T47D (cell line): ENCODE measurements at regions not wholly inside any gene's neighbourhood (a gene's known extent, or its start where the extent isn't known, plus 50 kb on each side); places are given as distances from the start of the nearest gene placed in this dataset.

Experiments
- DNase-seq, 2 experiments: peaks; one replicate each; pipeline versions ENCODE4 v3.0.0 to v3.0.0-alpha.2; 2011 to 2012; ENCODE audit warnings: low read depth in 1 of 2, low spot score in 1 of 2
- JUND ChIP-seq: IDR thresholded peaks from 2 replicates; pipeline ENCODE4 v1.6.1; 2012; ENCODE audit warnings: low read depth
- in situ Hi-C: cut with HindIII; loops from 2 replicates; pipeline ENCODE4 v1.10.0; 2016; ENCODE audit warnings: low sequenced_read_pairs, low pct_unique_long_range_greater_than_20kb

- no peak for DNase-seq
Observed at GRCh38 chr15:36334059-36334458, 245.4 kb upstream of the CDIN1 start.

DNA sequence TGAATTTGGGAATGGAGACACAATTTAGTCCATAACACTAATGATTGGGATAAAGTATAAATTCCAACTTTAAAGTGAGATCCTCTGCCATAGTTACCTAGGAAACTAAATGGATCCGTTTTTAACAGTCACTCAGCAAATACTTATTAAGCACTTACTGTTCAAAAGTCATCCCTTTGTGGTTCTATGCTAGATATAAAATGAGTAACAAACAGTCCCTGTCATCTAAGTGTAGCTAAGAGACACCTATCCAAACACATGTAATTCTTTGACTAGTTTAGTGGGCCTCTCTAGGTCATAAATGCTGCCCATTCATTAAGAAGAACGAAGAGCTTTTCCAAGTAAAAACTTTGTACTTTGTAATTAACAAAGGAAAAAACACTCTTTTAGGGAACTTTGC lies 244.2 kb upstream of the CDIN1 start:
- in situ Hi-C loops = no loop called here
- DNase-seq = no peak
- TF ChIP-seq JUND = no peak

More at GRCh38 chr15:36334059-36334458, 245.4 kb upstream of the CDIN1 start:
- TF ChIP-seq JUND = no peak
- in situ Hi-C loops = no loop called here

- TF ChIP-seq JUND = no peak
- no peak for DNase-seq
- in situ Hi-C loops = no loop called here
Observed at GRCh38 chr15:36335659-36336058, 243.8 kb upstream of the CDIN1 start.

DNA sequence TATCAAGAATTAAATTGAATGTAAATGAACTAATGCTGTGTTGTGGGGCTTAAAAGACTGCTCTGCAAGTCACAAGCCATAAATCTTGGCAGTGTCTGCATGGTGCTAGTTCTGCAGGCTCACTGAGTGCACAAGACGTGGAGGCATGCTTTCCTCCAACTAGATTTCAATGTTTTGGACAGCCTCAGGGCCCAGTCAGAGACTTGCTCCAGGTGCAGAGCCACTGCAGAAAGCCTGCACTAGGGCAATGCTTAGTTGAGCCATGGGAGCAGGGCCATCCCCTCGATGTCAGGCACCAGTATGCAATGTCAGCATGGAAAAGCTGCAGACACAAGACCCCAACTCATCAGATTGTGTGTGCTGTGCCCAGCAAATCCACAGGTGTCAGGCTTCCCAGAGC lies 234.5 kb upstream of the CDIN1 start:
- in situ Hi-C loops = no loop called here
- no peak for TF ChIP-seq JUND
- DNase-seq = no peak

DNA sequence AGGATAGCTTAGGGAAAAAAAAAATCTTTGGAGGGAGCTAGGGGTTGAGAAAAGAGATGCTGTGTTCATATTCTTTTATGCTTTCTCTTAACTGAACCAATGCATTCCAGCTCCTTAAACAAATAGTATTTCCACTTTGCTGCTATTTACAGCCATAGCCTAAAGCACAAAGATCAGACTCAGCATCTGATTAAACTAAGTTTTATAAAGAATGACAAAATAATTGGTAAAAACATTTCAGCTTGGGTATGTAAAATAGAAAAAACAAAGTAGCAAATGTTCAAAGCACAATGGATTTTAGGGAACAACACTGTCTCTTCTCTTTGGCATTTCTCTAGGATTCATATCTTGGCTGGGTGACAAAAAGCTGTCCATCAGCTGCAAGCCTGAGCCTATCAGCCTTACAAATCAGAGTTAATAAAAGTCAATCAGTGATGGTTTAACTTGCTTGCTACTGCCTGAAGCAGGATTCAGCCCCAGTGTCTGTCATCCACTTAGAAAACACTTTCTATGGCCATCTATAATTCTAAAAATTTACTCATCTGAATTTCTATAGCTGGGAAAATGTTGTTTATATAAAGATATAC lies 232.1 kb upstream of the CDIN1 start:
- peak; percentile 34 for TF ChIP-seq JUND
- peak; percentile 26 to 48 for DNase-seq
- in situ Hi-C loops = no loop called here

- DNase-seq = no peak
- TF ChIP-seq JUND = no peak
- in situ Hi-C loops = no loop called here
Observed at GRCh38 chr15:36356466-36356865, 223.0 kb upstream of the CDIN1 start.

DNA sequence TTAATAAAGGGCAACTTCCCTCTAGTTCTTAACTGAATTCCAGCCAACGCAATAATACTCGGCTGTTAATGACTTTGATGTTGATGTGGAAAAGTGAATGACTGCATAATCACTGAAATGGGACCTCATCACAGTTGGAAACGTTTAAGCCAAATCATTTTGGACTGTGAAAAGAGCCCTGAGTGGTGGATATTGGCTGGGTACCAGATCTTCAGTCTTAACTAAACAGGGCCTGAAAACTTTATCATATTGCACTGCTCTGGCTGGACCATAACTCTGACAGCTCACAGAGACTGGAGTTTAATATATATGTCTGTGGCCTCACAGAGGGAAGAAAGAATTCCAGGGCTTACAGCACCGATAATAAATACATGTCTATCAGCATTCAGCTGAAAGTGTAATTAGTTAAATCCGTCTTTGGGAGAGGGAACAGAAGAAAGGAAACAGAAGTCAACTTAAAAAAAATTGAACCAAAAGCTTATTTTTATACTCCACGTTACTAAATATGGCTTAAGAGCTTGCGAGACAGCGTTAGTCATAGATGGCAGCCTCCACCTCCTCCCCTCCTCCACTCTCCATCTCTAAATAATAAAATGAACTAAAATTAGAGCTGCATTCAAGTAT lies 222.3 kb upstream of the CDIN1 start:
- in situ Hi-C loops = no loop called here
- DNase-seq = no peak
- TF ChIP-seq JUND = no peak

DNA sequence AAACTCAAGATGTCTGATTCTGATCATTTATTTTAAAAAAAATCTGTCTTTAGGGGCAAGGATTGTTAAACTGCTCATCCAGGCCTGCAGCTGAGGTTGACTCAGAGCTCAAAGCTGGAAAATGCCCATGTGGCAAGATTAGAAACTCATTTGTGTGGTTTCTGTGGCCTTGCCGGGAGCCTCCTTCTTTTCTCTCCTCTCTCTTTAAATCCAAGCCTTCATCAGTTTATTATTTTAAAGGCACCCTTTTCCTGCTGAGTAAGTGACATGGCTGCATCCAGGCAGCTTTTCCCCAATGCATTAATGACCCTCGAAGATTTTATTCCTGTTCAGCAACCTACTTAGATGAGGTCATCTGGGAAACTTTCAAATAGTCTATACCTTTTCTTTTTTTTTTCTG lies 221.3 kb upstream of the CDIN1 start:
- no peak for TF ChIP-seq JUND
- DNase-seq = no peak
- in situ Hi-C loops = no loop called here

DNA sequence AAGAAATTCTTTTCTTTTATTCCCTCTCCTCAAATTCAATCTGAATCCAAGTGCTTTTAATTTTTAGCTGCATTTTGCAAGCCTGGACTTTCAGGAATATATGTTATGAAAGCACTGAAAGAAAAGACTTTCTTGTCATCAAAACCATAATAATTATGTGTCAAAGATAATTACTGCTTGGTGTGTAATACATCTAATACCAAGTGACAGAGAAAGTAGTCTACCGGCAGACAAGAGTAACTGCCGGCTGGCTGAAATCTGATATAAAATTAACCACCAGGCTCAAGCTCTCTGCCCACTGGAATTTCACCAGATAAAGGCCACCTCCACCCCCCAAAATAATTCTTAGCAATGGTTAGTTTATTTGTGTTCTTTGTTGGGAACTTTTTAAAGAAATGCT lies 220.9 kb upstream of the CDIN1 start:
- in situ Hi-C loops = no loop called here
- DNase-seq = no peak
- no peak for TF ChIP-seq JUND

GRCh38 chr15:36359286-36359685 lies 220.1 kb upstream of the CDIN1 start:
- in situ Hi-C loops = no loop called here
- no peak for DNase-seq

DNA sequence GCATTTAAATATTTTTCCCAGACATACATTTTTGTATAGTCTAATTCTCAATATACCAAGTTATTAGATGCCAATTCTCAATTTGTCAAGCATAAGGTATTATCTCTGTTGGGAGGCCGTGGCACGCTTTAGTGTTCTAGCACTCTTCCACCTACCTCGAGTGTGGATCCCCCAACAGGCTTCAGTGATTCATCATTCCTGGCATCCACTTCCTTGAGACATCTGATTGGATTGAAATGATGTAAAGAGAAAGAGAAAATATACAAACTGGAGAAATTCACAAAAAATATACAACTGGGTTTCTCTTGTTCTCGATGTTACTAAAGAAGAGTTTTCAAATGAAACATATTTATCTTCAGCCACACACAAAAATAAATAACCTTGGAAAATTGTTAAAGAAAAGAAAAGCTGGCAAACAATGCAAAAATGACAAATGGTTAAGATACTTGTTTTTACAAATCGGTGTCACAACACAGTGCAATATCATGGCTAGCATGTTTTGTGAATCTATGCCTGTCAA lies 218.0 kb upstream of the CDIN1 start:
- in situ Hi-C loops = no loop called here

More at GRCh38 chr15:36359286-36359685, 220.1 kb upstream of the CDIN1 start:
- no peak for TF ChIP-seq JUND

DNA sequence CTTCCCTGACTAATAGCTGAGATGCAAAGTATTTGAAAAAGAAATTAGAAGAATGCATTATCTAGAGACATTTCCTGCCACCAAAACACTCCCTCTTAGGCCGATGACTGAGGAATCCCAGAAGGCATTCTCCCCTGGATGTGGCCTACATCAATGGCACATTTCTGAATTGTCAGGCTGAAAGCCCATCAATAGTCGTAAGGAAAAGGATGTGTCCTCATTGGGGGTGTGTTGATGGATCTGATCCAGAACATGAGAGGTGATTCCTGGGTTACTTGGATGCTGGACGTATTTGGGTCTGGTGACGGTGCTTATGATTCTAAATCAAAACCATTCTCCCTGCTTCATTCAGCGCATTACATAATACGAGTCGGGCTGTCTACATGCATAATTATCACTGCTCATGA lies 216.9 kb upstream of the CDIN1 start:
- DNase-seq = no peak
- in situ Hi-C loops = no loop called here
- TF ChIP-seq JUND = no peak

More for the DNA sequence above, 218.0 kb upstream of the CDIN1 start:
- no peak for TF ChIP-seq JUND
- no peak for DNase-seq

GRCh38 chr15:36363335-36363734 lies 216.1 kb upstream of the CDIN1 start:
- in situ Hi-C loops = no loop called here
- peak in 1 of 2 experiments; percentile 24 for DNase-seq
- TF ChIP-seq JUND = no peak
